ENCODE measurements at regions not wholly inside any gene's neighbourhood (a gene's known extent, or its start where the extent isn't known, plus 50 kb on each side); places are given as distances from the start of the nearest gene placed in this dataset.
A peak's percentile ranks its signal among the peaks of the same experiment; 100 is the strongest.

DNA sequence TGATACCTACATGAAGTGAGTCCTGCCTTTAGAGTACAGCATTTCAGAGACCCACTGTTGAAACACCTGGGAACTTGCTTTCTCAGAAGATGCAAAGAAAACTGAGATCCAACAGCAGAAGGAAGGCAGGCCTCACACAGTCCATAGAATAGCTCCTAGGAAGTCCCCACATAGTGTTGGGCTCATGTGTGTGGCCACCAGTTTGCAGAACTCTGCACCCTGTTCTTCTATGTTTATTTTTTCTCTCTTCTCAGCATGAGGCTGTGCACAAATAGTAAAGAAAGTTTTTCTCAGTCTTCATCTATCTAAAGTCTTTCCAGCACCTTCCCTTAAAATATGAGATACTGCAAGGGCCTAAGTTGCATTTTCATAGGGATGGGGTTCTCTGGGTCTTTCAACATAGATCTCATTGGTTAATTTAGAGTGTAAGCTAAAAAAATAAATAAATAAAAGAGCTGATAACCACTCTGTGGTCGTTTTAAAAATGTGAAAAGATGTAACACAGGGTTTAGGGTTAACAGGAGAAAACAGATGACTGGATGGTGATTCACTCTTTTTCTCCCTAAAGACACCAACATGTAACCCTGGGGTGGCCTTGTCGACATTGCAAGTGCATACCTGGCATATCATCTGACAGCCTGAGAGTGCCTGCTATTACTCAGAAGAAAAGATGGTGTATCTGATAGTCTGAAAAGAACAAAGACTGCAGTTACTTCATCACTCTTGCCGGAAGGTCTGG lies 94.6 kb downstream of the ZC3H11B start:
- H3K4me2 ChIP-seq = peak overlapping the region; percentile 17
- H3K27ac ChIP-seq = peak overlapping the region; percentile 42; the same call in 1 of the 2 replicates

DNA sequence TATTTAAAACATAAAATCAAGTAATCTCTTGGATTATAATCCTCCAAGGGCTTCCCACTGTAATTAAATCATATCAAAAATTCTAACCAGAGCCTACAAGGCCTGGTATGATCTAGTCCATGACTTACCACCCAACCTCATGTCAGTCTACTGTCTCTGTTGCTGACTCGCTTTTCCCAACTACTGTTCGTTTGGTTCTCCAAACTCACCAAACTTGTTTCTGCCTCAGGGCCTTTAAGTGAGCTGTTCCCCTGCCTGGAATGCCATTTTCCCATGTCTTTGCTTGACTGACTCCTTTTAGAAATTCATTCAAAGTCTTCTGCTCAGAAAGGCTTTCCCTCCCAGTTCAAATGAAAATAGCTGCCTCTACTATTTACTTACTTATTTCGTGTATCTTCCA lies 95.9 kb downstream of the ZC3H11B start:
- Histone ChIP-seq H3K27me3 (ENCODE audit: insufficient read depth, low read depth) (no peaks in the 10 kb centered on the region), H3K9me3 (ENCODE audit: insufficient read depth, low read depth) (no peaks in the 10 kb centered on the region), H3K4me3 (no peak overlapping the region), H3K79me2 (ENCODE audit: low read depth) (no peaks in the 10 kb centered on the region), H2AFZ (no peak overlapping the region), H3K4me2 (0 out of 2 replicates have a peak overlapping the region, but pooled peaks have one; percentile 13), H3K4me1 (replicated peaks; ENCODE audit: insufficient read depth) (peaks cover 30% of the 10 kb centered on the region), H3K9me2 (ENCODE audit: insufficient read depth) (no peaks in the 10 kb centered on the region), H3K27ac (no peak overlapping the region), H3K36me3 (ENCODE audit: low read depth) (no peaks in the 10 kb centered on the region), H3F3A (ENCODE audit: insufficient read depth, low read depth) (peaks cover 10% of the 10 kb centered on the region; the same call in 1 of the 2 replicates), H4K20me1 (ENCODE audit: insufficient read depth) (no peaks in the 10 kb centered on the region)
- BruUV-seq (replicated peaks) = no TSS peak
- intact Hi-C loops (cut with micrococcal nuclease; ENCODE audit: unreplicated experiment) = loop anchor here (5.0 kb wide), 1 partner anchor 40 kb away; no protein-coding TSS in a partner anchor
- POLR2A ChIA-PET (ENCODE audit: unreplicated experiment) = no interaction called here
- CTCF ChIA-PET = no interaction called here
- peak in 1 of 2 experiments; percentile 21 for DNase-seq
- TF ChIP-seq, protein P1, sequence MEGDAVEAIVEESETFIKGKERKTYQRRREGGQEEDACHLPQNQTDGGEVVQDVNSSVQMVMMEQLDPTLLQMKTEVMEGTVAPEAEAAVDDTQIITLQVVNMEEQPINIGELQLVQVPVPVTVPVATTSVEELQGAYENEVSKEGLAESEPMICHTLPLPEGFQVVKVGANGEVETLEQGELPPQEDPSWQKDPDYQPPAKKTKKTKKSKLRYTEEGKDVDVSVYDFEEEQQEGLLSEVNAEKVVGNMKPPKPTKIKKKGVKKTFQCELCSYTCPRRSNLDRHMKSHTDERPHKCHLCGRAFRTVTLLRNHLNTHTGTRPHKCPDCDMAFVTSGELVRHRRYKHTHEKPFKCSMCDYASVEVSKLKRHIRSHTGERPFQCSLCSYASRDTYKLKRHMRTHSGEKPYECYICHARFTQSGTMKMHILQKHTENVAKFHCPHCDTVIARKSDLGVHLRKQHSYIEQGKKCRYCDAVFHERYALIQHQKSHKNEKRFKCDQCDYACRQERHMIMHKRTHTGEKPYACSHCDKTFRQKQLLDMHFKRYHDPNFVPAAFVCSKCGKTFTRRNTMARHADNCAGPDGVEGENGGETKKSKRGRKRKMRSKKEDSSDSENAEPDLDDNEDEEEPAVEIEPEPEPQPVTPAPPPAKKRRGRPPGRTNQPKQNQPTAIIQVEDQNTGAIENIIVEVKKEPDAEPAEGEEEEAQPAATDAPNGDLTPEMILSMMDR (conservative IDR thresholded peaks at IDR 0.05) = no peak
- TF ChIP-seq EZH2 (IDR thresholded peaks at IDR 0.05; ENCODE audit: low read depth) = no peak

More for the DNA sequence above, 94.6 kb downstream of the ZC3H11B start:
- ChIA-PET CTCF (no interaction called here), POLR2A (ENCODE audit: unreplicated experiment) (interaction anchor here (0.7 kb wide), 1 partner anchor 1230 kb away, joined by 11 read pairs; the partner anchor contains the start of gene MTARC2)
- Histone ChIP-seq H2AFZ (no peak overlapping the region), H3F3A (ENCODE audit: insufficient read depth, low read depth) (peaks cover 10% of the 10 kb centered on the region; the same call in 1 of the 2 replicates), H3K27me3 (ENCODE audit: insufficient read depth, low read depth) (no peaks in the 10 kb centered on the region), H3K4me1 (replicated peaks; ENCODE audit: insufficient read depth) (peaks cover 30% of the 10 kb centered on the region), H4K20me1 (ENCODE audit: insufficient read depth) (no peaks in the 10 kb centered on the region), H3K9me3 (ENCODE audit: insufficient read depth, low read depth) (no peaks in the 10 kb centered on the region), H3K4me3 (no peak overlapping the region), H3K9me2 (ENCODE audit: insufficient read depth) (no peaks in the 10 kb centered on the region), H3K79me2 (ENCODE audit: low read depth) (no peaks in the 10 kb centered on the region), H3K36me3 (ENCODE audit: low read depth) (no peaks in the 10 kb centered on the region)
- TF ChIP-seq, protein P1 (conservative IDR thresholded peaks at IDR 0.05) = no peak
- TF ChIP-seq EZH2 (IDR thresholded peaks at IDR 0.05; ENCODE audit: low read depth) = no peak
- no TSS peak for BruUV-seq (replicated peaks)
- intact Hi-C loops (cut with micrococcal nuclease; ENCODE audit: unreplicated experiment) = loop anchor here (5.0 kb wide), 1 partner anchor 39 kb away; no protein-coding TSS in a partner anchor
- DNase-seq = peak; percentile 64 to 75

DNA sequence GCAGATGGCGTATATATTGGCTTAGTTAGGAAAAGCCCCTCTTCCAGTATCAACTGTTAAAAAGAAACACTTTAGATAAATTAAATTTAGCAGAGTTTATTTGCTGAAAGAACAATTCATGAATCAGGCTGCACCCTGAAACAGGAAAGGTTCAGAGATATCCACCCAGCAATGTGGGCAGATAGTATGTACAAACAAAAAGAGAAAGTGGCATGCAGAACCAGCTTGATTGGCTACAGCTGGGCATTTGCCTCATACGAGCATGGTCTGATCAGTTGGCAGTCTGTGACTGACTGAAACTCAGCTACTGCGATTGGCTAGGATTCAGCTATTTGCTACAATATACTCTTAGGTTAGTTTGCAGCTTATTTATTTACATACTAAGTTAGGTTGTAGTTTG lies 98.2 kb downstream of the ZC3H11B start:
- intact Hi-C loops (cut with micrococcal nuclease; ENCODE audit: unreplicated experiment) = loop anchor here (5.0 kb wide), 1 partner anchor 43 kb away; no protein-coding TSS in a partner anchor
- no peaks in the 10 kb centered on the region for H3K9me3 ChIP-seq (ENCODE audit: insufficient read depth, low read depth)
- no peaks in the 10 kb centered on the region for H3K9me2 ChIP-seq (ENCODE audit: insufficient read depth)
- ChIA-PET CTCF (no interaction called here), POLR2A (ENCODE audit: unreplicated experiment) (no interaction called here)
- no peaks in the 10 kb centered on the region for H3K36me3 ChIP-seq (ENCODE audit: low read depth)
- H2AFZ ChIP-seq = no peak overlapping the region
- no peaks in the 10 kb centered on the region for H4K20me1 ChIP-seq (ENCODE audit: insufficient read depth)
- H3K4me1 ChIP-seq (replicated peaks; ENCODE audit: insufficient read depth) = peaks cover 30% of the 10 kb centered on the region
- no peak overlapping the region for H3K27ac ChIP-seq
- no peak for DNase-seq
- peaks cover 10% of the 10 kb centered on the region; the same call in 1 of the 2 replicates for H3F3A ChIP-seq (ENCODE audit: insufficient read depth, low read depth)
- BruUV-seq (replicated peaks) = no TSS peak
- no peaks in the 10 kb centered on the region for H3K79me2 ChIP-seq (ENCODE audit: low read depth)
- H3K27me3 ChIP-seq (ENCODE audit: insufficient read depth, low read depth) = no peaks in the 10 kb centered on the region
- TF ChIP-seq, protein P1 (conservative IDR thresholded peaks at IDR 0.05) = no peak
- TF ChIP-seq EZH2 (IDR thresholded peaks at IDR 0.05; ENCODE audit: low read depth) = no peak
- H3K4me2 ChIP-seq = no peak overlapping the region
- no peak overlapping the region for H3K4me3 ChIP-seq
